HUES64 (cell line): ENCODE measurements at regions not wholly inside any gene's neighbourhood (a gene's known extent, or its start where the extent isn't known, plus 50 kb on each side); places are given as distances from the start of the nearest gene placed in this dataset.
"Not testable (repeated sequence)": the region's sequence is repeated elsewhere in the genome, so short reads cannot be mapped to it uniquely, and the experiment has no call there.

ENCODE experiments used
- H3K27ac ChIP-seq: 2 replicates; pipeline ENCODE4 v1.7.0; 2013; ENCODE audit warnings: low read depth, low read length, inconsistent platforms
- H3K27me3 ChIP-seq: 2 replicates; pipeline ENCODE4 v1.6.1; 2013; ENCODE audit warnings: mild to moderate bottlenecking, low read length; ENCODE audit not compliant: insufficient read depth
- H3K36me3 ChIP-seq: 2 replicates; pipeline ENCODE4 v1.6.1; 2013; ENCODE audit warnings: mild to moderate bottlenecking, low read length; ENCODE audit not compliant: insufficient read depth
- H3K4me1 ChIP-seq: 2 replicates; pipeline ENCODE4 v1.6.1; 2013; ENCODE audit warnings: mild to moderate bottlenecking, low read length, moderate library complexity; ENCODE audit not compliant: insufficient read depth
- H3K4me3 ChIP-seq: 2 replicates; pipeline ENCODE4 v1.5.1; 2013; ENCODE audit warnings: mild to moderate bottlenecking, low read length, moderate library complexity
- H3K9ac ChIP-seq: 2 replicates; pipeline ENCODE4 v1.6.1; 2013; ENCODE audit warnings: mild to moderate bottlenecking, low read depth, low read length
- H3K9me3 ChIP-seq: 2 replicates; pipeline ENCODE4 v1.6.1; 2013; ENCODE audit warnings: low read depth, low read length; ENCODE audit not compliant: insufficient read depth
- WGBS: fragments of 150-250, 120-280 bp; methylation state at CpG from one replicate; pipeline ENCODE4 v1.1.7; 2013; ENCODE audit warnings: missing lambda C conversion rate; 5-methylcytosine and 5-hydroxymethylcytosine counted together

GRCh38 chr4:131883181-131883580, 1265.9 kb upstream of the PCDH10 start:
- not testable (repeated sequence) for H3K27ac ChIP-seq, H3K36me3 ChIP-seq, H3K9me3 ChIP-seq, H3K4me1 ChIP-seq, H3K9ac ChIP-seq, H3K4me3 ChIP-seq, H3K27me3 ChIP-seq
- WGBS, result 67% methylated on average over 1 of the region's 2 CpGs

- not testable (repeated sequence) for H3K4me3 ChIP-seq, H3K27ac ChIP-seq, H3K4me1 ChIP-seq, H3K27me3 ChIP-seq, H3K36me3 ChIP-seq, H3K9me3 ChIP-seq, H3K9ac ChIP-seq
- 88% methylated on average over 1 of the region's 2 CpGs for WGBS
These were observed 1223.4 kb upstream of the PCDH10 start for GRCh38 chr4:131925662-131926061.

- H3K27ac ChIP-seq, H3K36me3 ChIP-seq, H3K4me1 ChIP-seq, H3K9ac ChIP-seq, H3K9me3 ChIP-seq, H3K4me3 ChIP-seq, H3K27me3 ChIP-seq: not testable (repeated sequence)
These were observed 1181.4 kb upstream of the PCDH10 start for GRCh38 chr4:131967646-131968045.

- H3K36me3 ChIP-seq, result no peaks in the 10 kb centered on the region
- no peak overlapping the region for H3K4me3 ChIP-seq
- WGBS, result 99% methylated on average over 4 of the region's 4 CpGs
- no peak overlapping the region for H3K9ac ChIP-seq
- H3K4me1 ChIP-seq, result no peaks in the 10 kb centered on the region
- no peaks in the 10 kb centered on the region for H3K27me3 ChIP-seq
- H3K27ac ChIP-seq, result no peak overlapping the region
- peaks cover 17% of the 10 kb centered on the region for H3K9me3 ChIP-seq
These were observed 1174.4 kb upstream of the PCDH10 start for GRCh38 chr4:131974730-131975129.

GRCh38 chr4:131975276-131976132, 1173.6 kb upstream of the PCDH10 start:
- not testable (repeated sequence) for H3K27me3 ChIP-seq, H3K27ac ChIP-seq, H3K9ac ChIP-seq, H3K36me3 ChIP-seq, H3K4me3 ChIP-seq, H3K4me1 ChIP-seq
- H3K9me3 ChIP-seq, result peaks cover 20% of the 10 kb centered on the region
- 96% methylated on average over 61 of the region's 63 CpGs for WGBS

GRCh38 chr4:131976133-131977002, 1172.7 kb upstream of the PCDH10 start:
- 97% methylated on average over 71 of the region's 71 CpGs for WGBS
- not testable (repeated sequence) for H3K4me1 ChIP-seq, H3K27me3 ChIP-seq, H3K4me3 ChIP-seq, H3K36me3 ChIP-seq, H3K9ac ChIP-seq, H3K27ac ChIP-seq
- H3K9me3 ChIP-seq, result peaks cover 20% of the 10 kb centered on the region

- Histone ChIP-seq H3K9me3 (peaks cover 20% of the 10 kb centered on the region), H3K36me3 (no peaks in the 10 kb centered on the region), H3K9ac (no peak overlapping the region), H3K27me3 (no peaks in the 10 kb centered on the region), H3K4me3 (no peak overlapping the region), H3K4me1 (no peaks in the 10 kb centered on the region), H3K27ac (no peak overlapping the region)
- 98% methylated on average over 17 of the region's 18 CpGs for WGBS
These were observed 1171.0 kb upstream of the PCDH10 start for GRCh38 chr4:131978120-131978519.

- H3K27me3 ChIP-seq, result no peaks in the 10 kb centered on the region
- H3K36me3 ChIP-seq, result no peaks in the 10 kb centered on the region
- no peaks in the 10 kb centered on the region for H3K9me3 ChIP-seq
- no peak overlapping the region for H3K4me3 ChIP-seq
- no peak overlapping the region for H3K27ac ChIP-seq
- WGBS, result 91% methylated on average over 3 of the region's 4 CpGs
- H3K9ac ChIP-seq, result no peak overlapping the region
- no peaks in the 10 kb centered on the region for H3K4me1 ChIP-seq
These were observed 1159.5 kb upstream of the PCDH10 start for GRCh38 chr4:131989576-131989975.

GRCh38 chr4:132001542-132001941, 1147.6 kb upstream of the PCDH10 start:
- Histone ChIP-seq H3K4me3 (no peak overlapping the region), H3K27me3 (no peaks in the 10 kb centered on the region), H3K9ac (no peak overlapping the region), H3K9me3 (no peaks in the 10 kb centered on the region), H3K27ac (no peak overlapping the region), H3K36me3 (no peaks in the 10 kb centered on the region), H3K4me1 (peaks cover 5% of the 10 kb centered on the region; the same call in 1 of the 2 replicates)
- WGBS, result 98% methylated on average over 4 of the region's 4 CpGs

- no peaks in the 10 kb centered on the region for H3K36me3 ChIP-seq
- WGBS, result 67% methylated on average over 1 of the region's 2 CpGs
- no peak overlapping the region for H3K4me3 ChIP-seq
- no peak overlapping the region for H3K9ac ChIP-seq
- H3K27ac ChIP-seq, result no peak overlapping the region
- H3K9me3 ChIP-seq, result no peaks in the 10 kb centered on the region
- H3K4me1 ChIP-seq, result peaks cover 5% of the 10 kb centered on the region; the same call in 1 of the 2 replicates
- H3K27me3 ChIP-seq, result no peaks in the 10 kb centered on the region
These were observed 1145.5 kb upstream of the PCDH10 start for GRCh38 chr4:132003593-132003992.

GRCh38 chr4:132015321-132015720, 1133.8 kb upstream of the PCDH10 start:
- H3K9me3 ChIP-seq, result no peaks in the 10 kb centered on the region
- no peaks in the 10 kb centered on the region for H3K27me3 ChIP-seq
- H3K27ac ChIP-seq, result no peak overlapping the region
- H3K9ac ChIP-seq, result no peak overlapping the region
- H3K36me3 ChIP-seq, result no peaks in the 10 kb centered on the region
- no peak overlapping the region for H3K4me3 ChIP-seq
- no peaks in the 10 kb centered on the region for H3K4me1 ChIP-seq
